ENCODE measurements at regions not wholly inside any gene's neighbourhood (a gene's known extent, or its start where the extent isn't known, plus 50 kb on each side); places are given as distances from the start of the nearest gene placed in this dataset.

DNA sequence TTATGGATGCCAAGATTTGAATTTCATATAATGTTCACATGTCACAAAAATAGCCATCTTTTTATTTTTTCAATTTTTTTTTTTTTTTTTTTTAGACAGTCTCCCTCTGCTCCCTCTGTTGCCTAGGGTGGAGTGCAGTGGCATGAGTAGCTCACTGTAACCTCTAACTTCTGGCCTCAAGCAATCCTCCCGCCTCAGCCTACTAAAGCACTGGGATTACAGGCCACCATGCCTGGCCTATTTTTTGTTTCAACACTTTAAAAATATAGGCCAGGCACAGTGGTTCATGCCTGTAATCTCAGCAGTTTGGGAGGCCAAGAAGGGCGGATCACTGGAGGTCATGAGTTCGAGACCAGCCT lies 246.3 kb downstream of the SKIDA1 start:
- TF ChIP-seq EZH2 (IDR thresholded peaks at IDR 0.05) (no peak), POLR2AphosphoS5 (IDR thresholded peaks at IDR 0.05; ENCODE audit: borderline replicate concordance, low read depth, low read length) (no peak), FOXP2 (optimal IDR thresholded peaks at IDR 0.05; ENCODE audit: control extremely low read depth, extremely low read length, insufficient read depth) (no peak)

Measured in SK-N-MC (cell line).